ENCODE measurements at regions not wholly inside any gene's neighbourhood (a gene's known extent, or its start where the extent isn't known, plus 50 kb on each side); places are given as distances from the start of the nearest gene placed in this dataset.

GRCh38 chr12:125193376-125194152 lies 128.3 kb downstream of the AACS start:
- DNase-seq: no peak

- no peak for DNase-seq
Observed at GRCh38 chr12:125194163-125194773, 129.0 kb downstream of the AACS start.

GRCh38 chr12:125194987-125195386 lies 129.8 kb downstream of the AACS start:
- DNase-seq: no peak

GRCh38 chr12:125197326-125197725 lies 132.1 kb downstream of the AACS start:
- DNase-seq: no peak

GRCh38 chr12:125198652-125199051 lies 133.4 kb downstream of the AACS start:
- peak; percentile 79 for DNase-seq

- DNase-seq: no peak
Observed at GRCh38 chr12:125201090-125201489, 135.9 kb downstream of the AACS start.

- no peak for DNase-seq
Observed at GRCh38 chr12:125201940-125202339, 136.7 kb downstream of the AACS start.

- no peak for DNase-seq
Observed at GRCh38 chr12:125202421-125202820, 137.2 kb downstream of the AACS start.

GRCh38 chr12:125203145-125203765 lies 138.0 kb downstream of the AACS start:
- no peak for DNase-seq

- DNase-seq: no peak
Observed at GRCh38 chr12:125205386-125205785, 140.2 kb downstream of the AACS start.

- DNase-seq: no peak
Observed at GRCh38 chr12:125206711-125207110, 141.5 kb downstream of the AACS start.

- DNase-seq: no peak
Observed at GRCh38 chr12:125208334-125208733, 143.1 kb downstream of the AACS start.

- peak; percentile 37 for DNase-seq
Observed at GRCh38 chr12:125208942-125209341, 143.7 kb downstream of the AACS start.

- DNase-seq: no peak
Observed at GRCh38 chr12:125210104-125210755, 145.0 kb downstream of the AACS start.

GRCh38 chr12:125211464-125211863 lies 146.2 kb downstream of the AACS start:
- DNase-seq: no peak

GRCh38 chr12:125214289-125214688 lies 149.1 kb downstream of the AACS start:
- no peak for DNase-seq

GRCh38 chr12:125216756-125217155 lies 151.5 kb downstream of the AACS start:
- no peak for DNase-seq

- DNase-seq: no peak
Observed at GRCh38 chr12:125217308-125217707, 152.1 kb downstream of the AACS start.

GRCh38 chr12:125218952-125219351 lies 153.7 kb downstream of the AACS start:
- DNase-seq: no peak

GRCh38 chr12:125220404-125221273 lies 155.4 kb downstream of the AACS start:
- peak; percentile 21 for DNase-seq

- DNase-seq: no peak
Observed at GRCh38 chr12:125221602-125222001, 156.4 kb downstream of the AACS start.

GRCh38 chr12:125222876-125223275 lies 157.6 kb downstream of the AACS start:
- no peak for DNase-seq

- no peak for DNase-seq
Observed at GRCh38 chr12:125225641-125226040, 160.4 kb downstream of the AACS start.
